HCT116 (cell line): ENCODE measurements at regions not wholly inside any gene's neighbourhood (a gene's known extent, or its start where the extent isn't known, plus 50 kb on each side); places are given as distances from the start of the nearest gene placed in this dataset.
A peak's percentile ranks its signal among the peaks of the same experiment; 100 is the strongest.

Source experiments
- ATAC-seq: fragments of 200-7000 bp; cut with Tn5 transposase; 2 replicates; pipeline ENCODE4 v1.9.1; 2020; ENCODE audit warnings: mild to moderate bottlenecking, moderate library complexity
- BruUV-seq: library from RNA; stranded (reverse); fragments of 400-500 nt; replicated peaks from 2 replicates; lab custom pipeline; 2021; lab: Mats Ljungman, UMichigan
- CTCF ChIA-PET: fragments of 300-600 bp; sonication (Branson Sonifier 250); formaldehyde crosslinking; loops from one replicate; lab custom pipeline; 2021; ENCODE audit warnings: antibody characterized with exemption; lab: Charles Lee
- POLR2A ChIA-PET: fragments of 300-600, 350-600 bp; sonication (Branson Sonifier 250); formaldehyde crosslinking; loops from one replicate; lab custom pipeline; 2021; ENCODE audit warnings: antibody characterized with exemption; lab: Charles Lee
- RAD21 ChIA-PET, 2 experiments: fragments of 300-600 bp; sonication (Branson Sonifier 250); formaldehyde crosslinking; loops; one replicate each; lab custom pipeline; 2023; ENCODE audit warnings: low total read pairs in 2 of 2; ENCODE audit not compliant: uncharacterized antibody in 2 of 2, unreplicated experiment in 2 of 2, low non-redundant PET in 1 of 2; lab: Charles Lee
- DNase-seq: peaks from one replicate; pipeline ENCODE4 v3.0.0-alpha.2; 2010; ENCODE audit warnings: low read depth, low spot score
- H2AFZ ChIP-seq: fragments of 200-600 bp; shearing (Covaris generic), sonication (generic); 2 replicates; pipeline ENCODE4 v1.6.1; 2017; ENCODE audit warnings: low read depth, mixed run types, mixed read lengths, antibody characterized with exemption, low read length; ENCODE audit not compliant: poor library complexity, severe bottlenecking
- H3K27ac ChIP-seq: 2 replicates; pipeline ENCODE4 v1.5.1; 2012; ENCODE audit warnings: low read depth, low read length
- H3K27me3 ChIP-seq: fragments of 200-600 bp; sonication (generic); 2 replicates; pipeline ENCODE4 v1.6.1; 2016; ENCODE audit warnings: mixed run types, low read length, mixed read lengths; ENCODE audit not compliant: insufficient read depth
- H3K36me3 ChIP-seq, 2 experiments: fragments of 200-500 bp in 1 of 2; fragments of 200-600 bp in 1 of 2; sonication (Bioruptor generic) in 1 of 2; sonication (generic) in 1 of 2; 2 replicates each; pipeline versions ENCODE4 v1.5.1 to v1.6.1; 2014 to 2016; ENCODE audit warnings: low read length in 2 of 2, inconsistent platforms in 1 of 2, mixed read lengths in 1 of 2, mixed run types in 1 of 2; ENCODE audit not compliant: insufficient read depth in 2 of 2, control insufficient read depth in 1 of 2
- H3K4me1 ChIP-seq, 2 experiments: fragments of 200-600 bp in 1 of 2; sonication (generic) in 1 of 2; 2 replicates each; pipeline versions ENCODE4 v1.5.1 to v1.6.1; 2012 to 2017; ENCODE audit warnings: low read length in 2 of 2, inconsistent platforms in 1 of 2, mild to moderate bottlenecking in 1 of 2, mixed read lengths in 1 of 2, mixed run types in 1 of 2, moderate library complexity in 1 of 2; ENCODE audit not compliant: insufficient read depth in 2 of 2, control insufficient read depth in 1 of 2
- H3K4me2 ChIP-seq: fragments of 200-600 bp; sonication (generic); 2 replicates; pipeline ENCODE4 v1.6.1; 2017; ENCODE audit warnings: mixed run types, low read length, mixed read lengths
- H3K4me3 ChIP-seq, 2 experiments: fragments of 200-600 bp in 1 of 2; sonication (generic) in 1 of 2; replicated peaks in 1 of 2; 2 replicates each; pipeline ENCODE4 v1.5.1; 2011 to 2016; ENCODE audit warnings: low read length in 2 of 2, control low read depth in 1 of 2, low read depth in 1 of 2, mild to moderate bottlenecking in 1 of 2, mixed read lengths in 1 of 2, mixed run types in 1 of 2
- H3K79me2 ChIP-seq: fragments of 200-600 bp; sonication (generic); 2 replicates; pipeline ENCODE4 v1.6.1; 2017; ENCODE audit warnings: mild to moderate bottlenecking, mixed run types, low read length, moderate library complexity, mixed read lengths; ENCODE audit not compliant: insufficient read depth
- H3K9ac ChIP-seq: fragments of 200-600 bp; sonication (generic); 2 replicates; pipeline ENCODE4 v1.6.1; 2016; ENCODE audit warnings: low read length, mixed read lengths
- H3K9me2 ChIP-seq: fragments of 200-600 bp; sonication (generic), shearing (Covaris generic); 2 replicates; pipeline ENCODE4 v1.6.1; 2017; ENCODE audit warnings: mixed run types, mild to moderate bottlenecking, moderate library complexity; ENCODE audit not compliant: insufficient read depth
- H3K9me3 ChIP-seq, 2 experiments: fragments of 200-500 bp in 1 of 2; fragments of 200-600 bp in 1 of 2; sonication (Bioruptor generic) in 1 of 2; sonication (generic) in 1 of 2; 2 replicates each; pipeline ENCODE4 v1.6.1; 2014 to 2017; ENCODE audit warnings: low read length in 2 of 2, mixed read lengths in 2 of 2, inconsistent platforms in 1 of 2, low read depth in 1 of 2, mild to moderate bottlenecking in 1 of 2, mixed run types in 1 of 2, moderate library complexity in 1 of 2; ENCODE audit not compliant: control insufficient read depth in 1 of 2, insufficient read depth in 1 of 2
- H4K20me1 ChIP-seq: fragments of 200-600 bp; sonication (generic), shearing (Covaris generic); 2 replicates; pipeline ENCODE4 v1.6.1; 2017; ENCODE audit warnings: mixed run types, mild to moderate bottlenecking, moderate library complexity; ENCODE audit not compliant: insufficient read depth
- CTCF ChIP-seq, 3 experiments: fragments of 200-600 bp in 1 of 3; sonication (generic) in 1 of 3; IDR thresholded peaks in 2 of 3; conservative IDR thresholded peaks in 1 of 3; 2 replicates each; pipeline ENCODE4 v1.5.1; 2012 to 2017; ENCODE audit warnings: low read depth in 2 of 3, low read length in 2 of 3, antibody characterized with exemption in 1 of 3, borderline replicate concordance in 1 of 3, control low read depth in 1 of 3, mild to moderate bottlenecking in 1 of 3, mixed read lengths in 1 of 3, mixed run types in 1 of 3, moderate library complexity in 1 of 3; ENCODE audit not compliant: insufficient read depth in 1 of 3
- JUND ChIP-seq: IDR thresholded peaks from 2 replicates; pipeline ENCODE4 v1.6.1; 2012
- POLR2A ChIP-seq: IDR thresholded peaks from 2 replicates; pipeline ENCODE4 v1.7.0; 2011; ENCODE audit warnings: borderline replicate concordance; ENCODE audit not compliant: insufficient read depth, insufficient read length; ENCODE audit errors: extremely low read depth
- RAD21 ChIP-seq: IDR thresholded peaks from 2 replicates; pipeline ENCODE4 v1.6.1; 2012; ENCODE audit warnings: low read depth, mild to moderate bottlenecking
- SIN3A ChIP-seq: IDR thresholded peaks from 2 replicates; pipeline ENCODE4 v1.6.1; 2012; ENCODE audit warnings: low read depth
- TCF7L2 ChIP-seq: IDR thresholded peaks from 2 replicates; pipeline ENCODE4 v1.7.0; 2011; ENCODE audit warnings: borderline replicate concordance, inconsistent platforms; ENCODE audit not compliant: insufficient read depth, insufficient read length; ENCODE audit errors: extremely low read depth
- ZNF274 ChIP-seq: fragments of 200-500 bp; sonication (Bioruptor generic); IDR thresholded peaks from 2 replicates; pipeline ENCODE4 v1.6.1; 2014; ENCODE audit warnings: mild to moderate bottlenecking, low read depth, low read length, inconsistent platforms
- intact Hi-C: fragments of 100-400 bp; cut with micrococcal nuclease; formaldehyde crosslinking; loops from 2 replicates; pipeline ENCODE4 v1.10.0; 2022

GRCh38 chr4:163680386-163681098 lies 186.1 kb downstream of the TMA16 start:
- RAD21 ChIA-PET: interaction anchor here in 1 of 2 experiments (1.0 kb wide), 1 partner anchor 125 kb away, joined by 3 read pairs; no protein-coding TSS in a partner anchor
- intact Hi-C loops: loop anchor here (1.0 to 10.0 kb wide), 2 partner anchors 196 to 332 kb away; no protein-coding TSS in a partner anchor

GRCh38 chr4:163681208-163681821 lies 186.8 kb downstream of the TMA16 start:
- peak; percentile 38 for DNase-seq
- Histone ChIP-seq H3K9ac (no peak overlapping the region), H2AFZ (no peak overlapping the region), H3K4me2 (no peak overlapping the region), H4K20me1 (no peaks in the 10 kb centered on the region), H3K9me2 (no peaks in the 10 kb centered on the region), H3K9me3 (no peaks in the 10 kb centered on the region), H3K27ac (no peak overlapping the region), H3K4me3 (no peak overlapping the region), H3K4me1 (no peaks in the 10 kb centered on the region), H3K79me2 (no peaks in the 10 kb centered on the region), H3K27me3 (no peaks in the 10 kb centered on the region), H3K36me3 (no peaks in the 10 kb centered on the region)
- intact Hi-C loops: loop anchor here (1.0 to 10.0 kb wide), 2 partner anchors 197 to 331 kb away; no protein-coding TSS in a partner anchor
- no TSS peak for BruUV-seq
- RAD21 ChIA-PET: interaction anchor here in 1 of 2 experiments (1.0 kb wide), 1 partner anchor 125 kb away, joined by 3 read pairs; no protein-coding TSS in a partner anchor
- peak; percentile 85 for ATAC-seq
- CTCF ChIA-PET: interaction anchor here (0.6 to 1.0 kb wide), 10 partner anchors 9 to 1086 kb away, joined by 3 to 9 read pairs (median 4); no protein-coding TSS in a partner anchor
- POLR2A ChIA-PET: no interaction called here
- TF ChIP-seq CTCF (IDR thresholded peaks at IDR 0.05 in 2 of 3, conservative IDR thresholded peaks at IDR 0.05 in 1 of 3; ENCODE audit: borderline replicate concordance in 1 of 3, insufficient read depth in 1 of 3, low read depth in 2 of 3, low read length in 2 of 3) (peak; percentile 21 to 73 (median 62); a peak in 5 of 6 replicates), JUND (no peak), TCF7L2 (no peak), RAD21 (peak; percentile 44)

More at GRCh38 chr4:163680386-163681098, 186.1 kb downstream of the TMA16 start:
- H3K4me3 ChIP-seq: no peak overlapping the region
- H3K27ac ChIP-seq: no peak overlapping the region
- ATAC-seq (no peak), DNase-seq (no peak)
- TF ChIP-seq JUND (no peak), SIN3A (no peak), ZNF274 (no peak), POLR2A (no peak)
- no peak overlapping the region for H3K9ac ChIP-seq
- no peaks in the 10 kb centered on the region for H3K9me2 ChIP-seq
- CTCF ChIA-PET: interaction anchor here (0.6 to 1.0 kb wide), 10 partner anchors 8 to 1087 kb away, joined by 3 to 9 read pairs (median 4); no protein-coding TSS in a partner anchor
- H3K27me3 ChIP-seq: no peaks in the 10 kb centered on the region
- H3K9me3 ChIP-seq: no peaks in the 10 kb centered on the region
- no TSS peak for BruUV-seq
- H3K4me1 ChIP-seq: no peaks in the 10 kb centered on the region
- H3K4me2 ChIP-seq: no peak overlapping the region
- H3K36me3 ChIP-seq: no peaks in the 10 kb centered on the region
- no peaks in the 10 kb centered on the region for H3K79me2 ChIP-seq
- POLR2A ChIA-PET: no interaction called here
- H4K20me1 ChIP-seq: no peaks in the 10 kb centered on the region
- no peak overlapping the region for H2AFZ ChIP-seq
